Astrocyte of the spinal cord (primary cell): ENCODE measurements at regions not wholly inside any gene's neighbourhood (a gene's known extent, or its start where the extent isn't known, plus 50 kb on each side); places are given as distances from the start of the nearest gene placed in this dataset.
"Not testable (repeated sequence)": the region's sequence is repeated elsewhere in the genome, so short reads cannot be mapped to it uniquely, and the experiment has no call there.

Experiments used
- DNase-seq: peaks from one replicate; pipeline ENCODE4 v3.0.0; 2011; ENCODE audit warnings: low read depth, low spot score
- H3K4me3 ChIP-seq: 2 replicates; pipeline ENCODE4 v1.5.1; 2011; ENCODE audit warnings: low read depth, mild to moderate bottlenecking, low read length, moderate library complexity
- CTCF ChIP-seq: IDR thresholded peaks from 2 replicates; pipeline ENCODE4 v1.5.1; 2012; ENCODE audit warnings: low read depth, mild to moderate bottlenecking, low read length, inconsistent platforms
- in situ Hi-C: cut with HindIII; loops from 2 replicates; pipeline ENCODE4 v1.10.0; 2017; ENCODE audit warnings: low sequenced_read_pairs

- no peak for DNase-seq
- H3K4me3 ChIP-seq = no peak overlapping the region
- no peak for TF ChIP-seq CTCF
- in situ Hi-C loops = no loop called here
Measured at GRCh38 chr18:34321066-34321465, 96.4 kb upstream of the NOL4 start.

GRCh38 chr18:34322365-34323289, 97.9 kb upstream of the NOL4 start:
- DNase-seq = peak; percentile 82
- H3K4me3 ChIP-seq = no peak overlapping the region
- in situ Hi-C loops = no loop called here
- peak; percentile 83 for TF ChIP-seq CTCF

- DNase-seq = no peak
- in situ Hi-C loops = no loop called here
- H3K4me3 ChIP-seq = no peak overlapping the region
- no peak for TF ChIP-seq CTCF
Measured at GRCh38 chr18:34329840-34330239, 105.1 kb upstream of the NOL4 start.

GRCh38 chr18:34330308-34330707, 105.6 kb upstream of the NOL4 start:
- no peak overlapping the region for H3K4me3 ChIP-seq
- TF ChIP-seq CTCF = no peak
- no peak for DNase-seq
- in situ Hi-C loops = no loop called here

- DNase-seq, H3K4me3 ChIP-seq, in situ Hi-C loops: not testable (repeated sequence)
Measured at GRCh38 chr18:34330907-34331306, 106.2 kb upstream of the NOL4 start.

GRCh38 chr18:34331343-34331742, 106.6 kb upstream of the NOL4 start:
- H3K4me3 ChIP-seq, DNase-seq, in situ Hi-C loops: not testable (repeated sequence)

- in situ Hi-C loops = no loop called here
- TF ChIP-seq CTCF = no peak
- no peak overlapping the region for H3K4me3 ChIP-seq
- DNase-seq = no peak
Measured at GRCh38 chr18:34339155-34339554, 114.4 kb upstream of the NOL4 start.
